ENCODE measurements at regions not wholly inside any gene's neighbourhood (a gene's known extent, or its start where the extent isn't known, plus 50 kb on each side); places are given as distances from the start of the nearest gene placed in this dataset.

DNA sequence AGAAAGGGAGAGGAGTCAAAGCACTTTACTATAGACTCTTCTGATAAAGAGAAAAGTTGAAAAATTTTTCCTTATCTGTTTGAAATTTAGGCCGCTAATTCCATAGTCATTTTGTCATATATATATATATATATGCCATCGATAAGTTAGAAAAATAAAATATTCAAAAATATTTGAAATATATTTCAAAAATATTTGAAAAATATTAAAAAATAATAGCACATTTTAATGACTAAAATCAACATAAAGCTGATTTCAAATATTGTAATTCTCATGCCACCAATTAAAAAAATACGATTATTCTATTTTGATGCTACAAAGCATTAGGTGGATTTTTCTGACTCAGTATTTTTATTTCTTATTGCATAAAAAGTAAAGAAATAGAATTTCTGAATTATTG, 87.1 kb downstream of the KIF2B start:
- intact Hi-C loops (cut with micrococcal nuclease) = no loop called here
- no CpG with 5 or more reads among the region's 3 CpGs for WGBS (ENCODE audit: insufficient coverage)
- no peak overlapping the region for H2AFZ ChIP-seq (ENCODE audit: insufficient read depth, low read depth, low read length, poor library complexity, severe bottlenecking)
- Mint-ChIP-seq H3K4me1 (no peaks in the 10 kb centered on the region), H3K4me3 (no peak overlapping the region), H3K27me3 (no peaks in the 10 kb centered on the region), H3K27ac (no peak overlapping the region), H3K9me3 (ENCODE audit: insufficient read depth) (peaks cover 14% of the 10 kb centered on the region)
- no peaks in the 10 kb centered on the region for H3K79me2 ChIP-seq (ENCODE audit: control insufficient read depth, insufficient read depth, low read length)
- H3K4me3 ChIP-seq (ENCODE audit: control extremely low read depth in 1 of 5, extremely low read depth in 1 of 5, insufficient read depth in 1 of 5, low read depth in 2 of 5, low read length in 4 of 5) = no peak overlapping the region
- no peaks in the 10 kb centered on the region for H3K27me3 ChIP-seq (replicated peaks in 1 of 4; ENCODE audit: control extremely low read depth in 1 of 4, control insufficient read depth in 3 of 4, insufficient read depth in 4 of 4, low read length in 3 of 4)
- no peak overlapping the region for H3K9ac ChIP-seq (ENCODE audit: low read length)
- H3K4me2 ChIP-seq (replicated peaks; ENCODE audit: low read depth, low read length, poor library complexity, severe bottlenecking) = no peak overlapping the region
- H3K27ac ChIP-seq (ENCODE audit: low read length in 2 of 2) = no peak overlapping the region
- H3K9me3 ChIP-seq (ENCODE audit: control extremely low read depth in 1 of 3, control insufficient read depth in 2 of 3, insufficient read depth in 1 of 3, low read length in 2 of 3) = no peaks in the 10 kb centered on the region
- H3K36me3 ChIP-seq (replicated peaks in 1 of 2; ENCODE audit: control extremely low read depth in 1 of 2, control insufficient read depth in 1 of 2, extremely low read depth in 1 of 2, insufficient read depth in 2 of 2, low read length in 1 of 2) = no peaks in the 10 kb centered on the region
- no peaks in the 10 kb centered on the region for H4K20me1 ChIP-seq (ENCODE audit: control insufficient read depth, insufficient read depth, low read length, poor library complexity, severe bottlenecking)
- TF ChIP-seq CTCF (IDR thresholded peaks at IDR 0.05) (no peak), EZH2 (IDR thresholded peaks at IDR 0.05; ENCODE audit: borderline replicate concordance, insufficient read depth, low read depth, low read length, poor library complexity, severe bottlenecking) (no peak)
- ATAC-seq (ENCODE audit: low read depth) (no peak), DNase-seq (no peak)
- H3K4me1 ChIP-seq (ENCODE audit: control insufficient read depth in 2 of 2, insufficient read depth in 2 of 2, low read length in 2 of 2) = no peaks in the 10 kb centered on the region
- ChIA-PET CTCF (no interaction called here), POLR2A (no interaction called here)

DNA sequence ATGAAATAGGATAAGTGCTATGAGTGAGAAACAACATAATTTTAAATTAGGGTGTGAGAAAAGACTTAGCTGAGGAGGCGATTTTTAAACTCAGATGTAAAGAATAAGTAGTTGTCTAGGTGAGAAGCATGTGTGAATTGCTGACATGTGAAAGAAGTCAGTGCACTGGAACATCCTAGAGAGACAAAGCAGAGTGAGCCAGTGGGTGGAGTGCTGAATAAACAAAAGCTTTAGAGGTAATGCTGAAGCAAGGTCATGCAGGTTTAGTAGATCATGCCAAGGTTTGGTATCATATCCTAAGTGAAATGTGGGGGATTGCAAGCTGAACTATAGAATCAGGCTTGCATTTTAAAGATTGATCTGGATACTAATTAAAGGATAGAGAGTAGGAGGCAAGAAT, 89.4 kb downstream of the KIF2B start:
- CTCF ChIA-PET = no interaction called here
- 62% methylated on average over 1 of the region's 1 CpG for WGBS (ENCODE audit: insufficient coverage)

More for the DNA sequence above, 89.4 kb downstream of the KIF2B start:
- no peak overlapping the region for H3K4me3 Mint-ChIP-seq
- H3K9me3 Mint-ChIP-seq (ENCODE audit: insufficient read depth) = peaks cover 10% of the 10 kb centered on the region
- no peak overlapping the region for H2AFZ ChIP-seq (ENCODE audit: insufficient read depth, low read depth, low read length, poor library complexity, severe bottlenecking)
- TF ChIP-seq EZH2 (IDR thresholded peaks at IDR 0.05; ENCODE audit: borderline replicate concordance, insufficient read depth, low read depth, low read length, poor library complexity, severe bottlenecking) = no peak
- TF ChIP-seq CTCF (IDR thresholded peaks at IDR 0.05) = no peak
- POLR2A ChIA-PET = no interaction called here
- H3K79me2 ChIP-seq (ENCODE audit: control insufficient read depth, insufficient read depth, low read length) = no peaks in the 10 kb centered on the region
- H3K27ac Mint-ChIP-seq = no peak overlapping the region
- intact Hi-C loops (cut with micrococcal nuclease) = no loop called here
- no peak overlapping the region for H3K27ac ChIP-seq (ENCODE audit: low read length in 2 of 2)
- H4K20me1 ChIP-seq (ENCODE audit: control insufficient read depth, insufficient read depth, low read length, poor library complexity, severe bottlenecking) = no peaks in the 10 kb centered on the region
- ATAC-seq (ENCODE audit: low read depth) (no peak), DNase-seq (no peak)
- no peak overlapping the region for H3K4me3 ChIP-seq (ENCODE audit: control extremely low read depth in 1 of 5, extremely low read depth in 1 of 5, insufficient read depth in 1 of 5, low read depth in 2 of 5, low read length in 4 of 5)
- H3K27me3 Mint-ChIP-seq = no peaks in the 10 kb centered on the region
- H3K27me3 ChIP-seq (replicated peaks in 1 of 4; ENCODE audit: control extremely low read depth in 1 of 4, control insufficient read depth in 3 of 4, insufficient read depth in 4 of 4, low read length in 3 of 4) = no peaks in the 10 kb centered on the region
- H3K36me3 ChIP-seq (replicated peaks in 1 of 2; ENCODE audit: control extremely low read depth in 1 of 2, control insufficient read depth in 1 of 2, extremely low read depth in 1 of 2, insufficient read depth in 2 of 2, low read length in 1 of 2) = no peaks in the 10 kb centered on the region
- H3K4me1 ChIP-seq (ENCODE audit: control insufficient read depth in 2 of 2, insufficient read depth in 2 of 2, low read length in 2 of 2) = no peaks in the 10 kb centered on the region
- H3K9me3 ChIP-seq (ENCODE audit: control extremely low read depth in 1 of 3, control insufficient read depth in 2 of 3, insufficient read depth in 1 of 3, low read length in 2 of 3) = no peaks in the 10 kb centered on the region
- H3K9ac ChIP-seq (ENCODE audit: low read length) = no peak overlapping the region
- no peaks in the 10 kb centered on the region for H3K4me1 Mint-ChIP-seq
- no peak overlapping the region for H3K4me2 ChIP-seq (replicated peaks; ENCODE audit: low read depth, low read length, poor library complexity, severe bottlenecking)
